ENCODE measurements at regions not wholly inside any gene's neighbourhood (a gene's known extent, or its start where the extent isn't known, plus 50 kb on each side); places are given as distances from the start of the nearest gene placed in this dataset.
A peak's percentile ranks its signal among the peaks of the same experiment; 100 is the strongest.

- DNase-seq: no peak
- 82 to 83% methylated on average over 10 of the region's 10 CpGs for WGBS, 2 donors
- Histone ChIP-seq H3K27ac (no peak overlapping the region), H3K27me3 (peaks cover 0 to 55% (median 24%) of the 10 kb centered on the region in 7 donors), H3K36me3 (no peaks in the 10 kb centered on the region), H3K9me3 (no peaks in the 10 kb centered on the region), H3K4me3 (no peak overlapping the region), H3K4me1 (no peaks in the 10 kb centered on the region)
- intact Hi-C loops (cut with DNase I): no loop called here
- no peak for TF ChIP-seq CTCF (IDR thresholded peaks at IDR 0.05)
- ATAC-seq: no peak
Observed at GRCh38 chr1:62998845-62999649, 215.1 kb downstream of the ATG4C start.

- no peak for DNase-seq
- Histone ChIP-seq H3K9me3 (no peaks in the 10 kb centered on the region), H3K36me3 (no peaks in the 10 kb centered on the region), H3K27ac (no peak overlapping the region), H3K4me1 (no peaks in the 10 kb centered on the region), H3K27me3 (peaks cover 0 to 47% (median 29%) of the 10 kb centered on the region in 7 donors), H3K4me3 (no peak overlapping the region)
- 35 to 39% methylated on average over 10 of the region's 10 CpGs for WGBS, 2 donors
- no peak for TF ChIP-seq CTCF (IDR thresholded peaks at IDR 0.05)
- intact Hi-C loops (cut with DNase I): no loop called here
- no peak for ATAC-seq
Observed at GRCh38 chr1:63000508-63000907, 216.6 kb downstream of the ATG4C start.

GRCh38 chr1:63004868-63005267 is 220.9 kb downstream of the ATG4C start:
- 70 to 73% methylated on average over 1 of the region's 1 CpG for WGBS, 2 donors
- ATAC-seq (no peak), DNase-seq (no peak)
- H3K27me3 ChIP-seq: peaks cover 0 to 27% (median 15%) of the 10 kb centered on the region in 7 donors
- no peak overlapping the region for H3K4me3 ChIP-seq
- H3K36me3 ChIP-seq: no peaks in the 10 kb centered on the region
- no peak overlapping the region for H3K27ac ChIP-seq
- H3K9me3 ChIP-seq: no peaks in the 10 kb centered on the region
- H3K4me1 ChIP-seq: no peaks in the 10 kb centered on the region
- peak in 3 of 9 donors; percentile 11 to 33 (median 13) for TF ChIP-seq CTCF (IDR thresholded peaks at IDR 0.05)
- intact Hi-C loops (cut with DNase I): no loop called here

- intact Hi-C loops (cut with DNase I): no loop called here
- no peaks in the 10 kb centered on the region for H3K9me3 ChIP-seq
- peaks cover 0 to 18% (median 7%) of the 10 kb centered on the region in 7 donors for H3K27me3 ChIP-seq
- ATAC-seq (no peak), DNase-seq (no peak)
- H3K4me1 ChIP-seq: no peaks in the 10 kb centered on the region
- H3K27ac ChIP-seq: no peak overlapping the region
- WGBS, 2 donors: 91 to 94% methylated on average over 3 of the region's 3 CpGs
- no peak for TF ChIP-seq CTCF (IDR thresholded peaks at IDR 0.05)
- H3K4me3 ChIP-seq: no peak overlapping the region
- no peaks in the 10 kb centered on the region for H3K36me3 ChIP-seq
Observed at GRCh38 chr1:63005812-63006211, 221.9 kb downstream of the ATG4C start.

All from heart right ventricle (tissue), 16 donors.